Left lobe of liver (tissue), 2 donors: ENCODE measurements at regions not wholly inside any gene's neighbourhood (a gene's known extent, or its start where the extent isn't known, plus 50 kb on each side); places are given as distances from the start of the nearest gene placed in this dataset.
"Not testable (repeated sequence)": the region's sequence is repeated elsewhere in the genome, so short reads cannot be mapped to it uniquely, and the experiment has no call there.

Experiments
- ATAC-seq: fragments of 200-7000 bp; cut with Tn5 transposase; one replicate; pipeline ENCODE4 v1.9.1; 2020; ENCODE audit warnings: mild to moderate bottlenecking, moderate library complexity
- DNase-seq: peaks from one replicate; pipeline ENCODE4 v3.0.0-alpha.2; 2020; ENCODE audit warnings: low spot score
- donor health status: DM: no; HTN: no; CAD: no; lungs with moderate emphysema.
- donor health status: DM: no; HTN: yes; CAD: no.

DNA sequence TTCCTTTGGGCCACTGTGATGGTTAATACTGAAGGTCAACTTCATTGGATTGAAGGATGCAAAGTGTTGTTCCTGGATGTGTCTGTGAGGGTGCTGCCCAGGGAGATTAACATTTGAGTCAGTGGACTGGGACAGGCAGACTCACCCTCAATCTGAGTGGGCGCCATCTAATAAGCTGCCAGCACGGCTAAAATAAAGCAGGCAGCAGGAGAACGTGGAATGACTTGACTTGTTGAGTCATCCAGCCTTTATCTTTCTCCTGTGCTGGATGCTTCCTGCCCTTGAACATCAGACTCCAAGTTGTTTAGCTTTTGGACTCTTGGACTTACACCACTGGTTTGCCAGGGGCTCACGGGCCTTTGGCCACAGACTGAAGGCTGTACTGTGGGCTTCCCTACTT lies 1046.9 kb downstream of the TYW1 start:
- no peak for ATAC-seq

GRCh38 chr7:68050627-68051026 lies 1054.0 kb downstream of the TYW1 start:
- DNase-seq, result peak; percentile 49
- ATAC-seq, result peak; percentile 64

More for the DNA sequence above, 1046.9 kb downstream of the TYW1 start:
- DNase-seq, result no peak

DNA sequence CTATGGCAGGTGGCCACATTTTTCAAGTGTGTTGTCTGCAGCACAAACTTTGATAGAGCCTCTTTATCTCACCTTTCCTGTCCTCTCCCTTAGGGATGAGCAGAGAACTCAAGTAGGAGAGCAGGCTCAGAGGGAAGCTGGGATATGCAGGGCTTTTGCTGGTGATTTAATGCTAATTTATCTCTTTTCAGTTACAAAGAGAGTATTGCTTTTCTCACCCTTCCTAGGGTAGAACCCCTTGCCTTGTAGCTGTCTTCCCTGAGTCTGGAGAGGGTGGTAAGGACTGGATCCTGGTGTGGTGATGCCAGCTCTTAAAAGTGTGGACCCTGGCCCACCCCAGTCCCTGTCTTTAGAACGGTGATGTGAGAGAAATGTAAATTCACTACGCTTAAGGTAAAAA lies 1061.4 kb downstream of the TYW1 start:
- ATAC-seq (no peak), DNase-seq (no peak)

GRCh38 chr7:68063171-68063570 lies 1066.5 kb downstream of the TYW1 start:
- ATAC-seq (peak; percentile 67), DNase-seq (no peak)

DNA sequence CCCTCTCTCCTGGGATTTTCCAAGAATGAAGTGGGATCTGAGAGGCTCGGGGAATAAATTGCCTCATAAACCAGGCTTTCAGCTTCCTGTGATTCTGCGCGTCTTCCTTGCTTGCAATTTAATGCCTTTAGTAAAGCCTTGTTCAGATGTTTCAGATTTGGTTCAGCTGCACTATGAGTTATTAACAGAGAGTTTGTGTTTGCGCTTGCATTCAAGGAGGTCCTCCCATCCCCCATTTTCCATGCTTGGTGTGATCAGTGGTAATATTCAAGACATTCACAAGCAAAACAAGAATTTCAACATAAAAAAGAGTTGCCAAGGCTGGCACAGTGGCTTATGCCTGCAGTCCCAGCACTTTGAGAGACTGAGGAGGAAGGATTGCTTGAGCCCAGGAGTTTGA lies 1068.9 kb downstream of the TYW1 start:
- ATAC-seq (no peak), DNase-seq (no peak)

DNA sequence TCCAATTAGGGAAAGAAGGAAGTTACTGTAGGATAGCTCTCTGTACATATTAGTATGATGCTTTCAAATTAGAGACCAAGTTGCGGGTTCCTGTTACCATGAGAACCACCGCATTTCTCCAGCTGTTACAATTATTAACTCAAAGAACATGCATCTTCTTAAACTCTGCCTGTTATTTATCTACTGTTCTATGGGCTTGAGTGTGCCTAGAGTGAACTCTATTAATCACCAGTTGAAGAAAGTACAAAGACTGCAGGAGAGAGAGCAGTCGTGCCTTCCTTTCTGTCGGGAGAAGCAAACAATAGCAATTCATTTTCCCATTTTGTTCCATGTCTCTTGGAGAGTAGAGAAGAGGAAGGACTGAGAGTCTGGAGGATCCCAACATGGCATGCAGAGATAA lies 1071.2 kb downstream of the TYW1 start:
- DNase-seq, result no peak

DNA sequence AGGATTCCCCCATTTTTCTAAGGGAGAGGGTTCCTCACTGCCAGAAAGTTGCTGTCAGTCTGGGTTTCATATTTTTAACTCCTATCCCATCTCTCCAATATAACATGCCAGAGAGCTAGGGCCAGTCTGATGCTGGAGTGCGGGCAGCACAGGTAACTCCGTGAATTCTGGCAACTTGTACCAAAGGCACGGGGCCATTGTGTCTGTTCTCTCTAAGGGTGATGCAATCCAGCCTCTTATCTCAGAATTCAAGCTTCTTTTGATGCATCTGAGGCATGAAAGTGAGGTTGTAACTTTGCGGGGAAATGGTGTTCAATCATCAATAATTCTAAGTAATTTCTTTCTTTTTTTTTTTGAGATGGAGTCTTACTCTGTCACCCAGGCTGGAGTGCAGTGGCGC lies 1074.4 kb downstream of the TYW1 start:
- no peak for DNase-seq
- peak; percentile 24 for ATAC-seq

More for the DNA sequence above, 1071.2 kb downstream of the TYW1 start:
- no peak for ATAC-seq

- ATAC-seq (no peak), DNase-seq (no peak)
Observed at GRCh38 chr7:68073701-68074100, 1077.1 kb downstream of the TYW1 start.

DNA sequence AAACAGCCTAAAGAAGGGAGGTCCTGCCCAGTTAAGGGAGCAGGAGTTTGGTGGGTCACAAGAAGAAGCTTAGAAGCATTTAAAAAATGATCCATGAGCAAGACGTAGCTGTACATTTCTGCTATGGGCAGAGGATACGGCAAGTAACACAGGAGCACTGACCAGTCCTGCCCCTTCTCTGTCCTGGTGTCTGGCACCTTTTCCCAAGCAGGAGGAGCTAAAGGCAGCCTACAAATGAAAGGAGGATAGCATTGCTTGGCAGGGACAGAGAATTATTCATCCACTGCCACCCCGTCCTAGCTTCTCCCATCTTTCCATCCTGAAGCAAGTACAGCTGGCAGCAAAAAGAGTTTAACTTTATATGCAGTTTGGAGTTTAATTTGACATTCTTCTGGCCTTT lies 1077.6 kb downstream of the TYW1 start:
- no peak for ATAC-seq
- no peak for DNase-seq

DNA sequence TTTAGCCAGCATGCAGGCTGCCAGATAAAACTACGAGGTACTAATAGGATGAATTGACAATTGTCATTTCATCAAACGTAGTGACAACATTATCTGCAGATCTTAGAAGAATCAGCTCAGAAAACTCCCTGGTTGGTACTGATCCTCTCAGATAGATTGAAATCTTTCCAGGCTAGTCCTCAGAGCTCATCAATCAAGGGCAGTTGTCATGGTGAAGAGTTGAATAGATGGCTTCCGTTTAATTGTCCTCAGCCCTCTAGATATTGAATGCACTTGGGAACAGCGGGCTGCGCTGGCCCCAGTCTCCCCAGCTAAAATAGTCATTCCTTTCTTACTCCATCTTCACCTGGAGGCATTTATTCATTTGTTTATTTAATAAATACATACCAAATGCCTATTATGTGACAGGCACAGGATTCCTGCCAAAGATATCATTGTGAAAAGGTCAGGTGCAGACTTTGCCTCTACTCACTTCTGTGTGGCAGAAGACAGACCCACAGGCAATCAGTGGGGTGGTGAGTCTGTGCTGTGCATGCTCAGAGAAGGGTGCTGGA lies 1081.6 kb downstream of the TYW1 start:
- ATAC-seq, result no peak
- DNase-seq, result no peak

DNA sequence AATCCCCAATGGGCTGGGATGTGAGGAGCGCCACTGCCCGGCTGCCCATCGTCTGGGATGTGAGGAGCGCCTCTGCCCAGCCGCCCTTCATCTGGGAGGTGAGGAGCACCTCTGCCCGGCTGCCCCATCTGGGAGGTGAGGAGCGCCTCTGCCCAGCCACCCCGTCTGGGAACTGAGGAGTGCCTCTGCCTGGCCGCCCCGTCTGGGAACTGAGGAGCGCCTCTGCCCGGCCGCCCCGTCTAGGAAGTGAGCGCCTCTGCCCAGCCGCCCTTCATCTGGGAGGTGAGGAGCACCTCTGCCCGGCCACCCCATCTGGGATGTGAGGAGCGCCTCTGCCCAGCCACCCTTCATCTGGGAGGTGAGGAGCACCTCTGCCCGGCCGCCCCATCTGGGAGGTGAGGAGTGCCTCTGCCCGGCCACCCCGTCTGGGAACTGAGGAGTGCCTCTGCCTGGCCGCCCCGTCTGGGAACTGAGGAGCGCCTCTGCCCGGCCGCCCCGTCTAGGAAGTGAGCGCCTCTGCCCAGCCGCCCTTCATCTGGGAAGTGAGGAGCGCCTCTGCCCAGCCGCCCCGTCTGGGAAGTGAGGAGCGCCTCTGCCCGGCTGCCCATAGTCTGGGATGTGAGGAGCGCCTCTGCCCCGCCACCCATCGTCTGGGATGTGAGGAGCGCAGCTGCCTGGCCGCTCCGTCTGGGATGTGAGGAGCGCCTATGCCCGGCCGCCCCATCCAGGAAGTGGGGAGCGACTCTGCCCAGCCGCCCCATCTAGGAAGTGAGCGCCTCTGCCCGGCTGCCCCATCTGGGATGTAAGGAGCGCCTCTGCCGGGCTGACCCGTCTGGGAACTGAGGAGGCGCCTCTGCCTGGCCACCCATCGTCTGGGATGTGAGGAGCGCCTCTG lies 1085.7 kb downstream of the TYW1 start:
- ATAC-seq, DNase-seq: not testable (repeated sequence)

- DNase-seq, ATAC-seq: not testable (repeated sequence)
Observed at GRCh38 chr7:68082961-68083657, 1086.5 kb downstream of the TYW1 start.

DNA sequence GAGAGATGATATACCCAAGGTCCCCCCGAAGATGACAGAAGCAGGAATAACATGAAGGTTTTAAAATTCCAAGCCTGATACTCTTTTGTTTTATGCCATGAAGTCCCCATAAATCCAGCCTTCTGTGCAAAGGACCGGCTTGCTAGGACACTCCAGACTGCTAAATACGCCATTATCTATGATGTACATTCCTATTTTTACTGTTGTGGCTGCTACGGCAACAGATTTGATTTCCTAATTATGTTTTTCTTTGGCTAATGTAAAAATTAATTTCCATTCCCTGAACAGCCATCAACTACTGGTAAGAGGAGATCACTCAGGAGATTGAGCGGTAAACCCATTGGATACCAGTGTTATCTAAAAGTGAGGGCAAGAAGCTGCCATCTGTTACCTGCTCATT lies 1090.8 kb downstream of the TYW1 start:
- ATAC-seq (no peak), DNase-seq (no peak)

- ATAC-seq, result no peak
- DNase-seq, result no peak
Observed at GRCh38 chr7:68088879-68089278, 1092.2 kb downstream of the TYW1 start.

DNA sequence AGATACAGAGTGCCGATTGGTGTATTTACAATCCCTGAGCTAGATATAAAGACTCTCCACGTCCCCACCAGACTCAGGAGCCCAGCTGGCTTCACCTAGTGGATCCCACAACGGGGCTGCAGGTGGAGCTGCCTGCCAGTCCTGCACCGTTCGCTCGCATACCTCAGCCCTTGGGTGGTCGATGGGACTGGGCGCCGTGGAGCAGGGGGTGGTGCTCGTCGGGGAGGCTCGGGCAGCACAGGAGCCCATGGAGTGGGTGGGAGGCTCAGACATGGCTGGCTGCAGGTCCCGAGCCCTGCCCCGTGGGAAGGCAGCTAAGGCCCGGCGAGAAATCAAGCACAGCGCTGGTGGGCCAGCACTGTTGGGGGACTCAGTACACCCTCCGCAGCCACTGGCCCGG lies 1093.6 kb downstream of the TYW1 start:
- not testable (repeated sequence) for ATAC-seq, DNase-seq

- ATAC-seq, result no peak
- DNase-seq, result no peak
Observed at GRCh38 chr7:68103319-68103718, 1106.7 kb downstream of the TYW1 start.

GRCh38 chr7:68107261-68107660 lies 1110.6 kb downstream of the TYW1 start:
- ATAC-seq (peak; percentile 39), DNase-seq (no peak)

DNA sequence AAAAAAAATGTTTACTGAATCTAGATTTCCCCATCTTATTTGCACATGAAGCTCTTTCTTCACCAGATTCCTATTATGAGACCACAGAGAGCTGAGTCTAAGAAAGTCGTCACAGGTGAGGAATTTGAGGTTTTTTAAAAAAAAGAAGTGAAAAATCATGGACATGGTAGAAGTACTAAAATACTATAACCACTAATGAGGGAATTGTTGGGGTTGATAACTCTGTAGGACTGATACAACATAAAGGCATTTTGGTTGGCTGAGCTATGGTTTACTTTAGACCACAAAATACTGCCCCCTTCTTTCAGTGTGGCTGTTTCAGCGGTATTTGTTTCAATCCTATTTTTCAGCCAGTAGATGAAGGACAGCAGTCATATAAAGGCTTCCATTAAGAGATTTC lies 1111.3 kb downstream of the TYW1 start:
- DNase-seq (no peak), ATAC-seq (no peak)

DNA sequence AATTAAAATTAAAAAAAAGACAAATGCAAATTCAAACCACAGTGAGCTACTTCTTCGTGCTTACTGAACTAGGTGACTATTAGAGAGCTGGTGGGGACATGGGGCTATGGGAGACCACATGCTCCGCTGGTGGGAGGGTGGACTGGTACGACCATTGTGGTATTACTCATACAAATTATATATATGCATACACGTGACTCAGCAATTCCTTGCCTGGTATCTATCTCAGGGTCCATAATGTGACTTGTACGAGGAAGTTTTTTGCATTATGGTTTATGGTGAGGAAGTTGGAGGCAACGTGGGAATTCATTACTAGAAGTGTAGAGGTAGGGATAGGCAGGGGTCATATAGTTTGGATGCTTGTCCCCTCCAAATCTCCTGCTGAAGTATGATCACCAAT lies 1112.7 kb downstream of the TYW1 start:
- DNase-seq (no peak), ATAC-seq (no peak)

GRCh38 chr7:68119411-68119810 lies 1122.8 kb downstream of the TYW1 start:
- ATAC-seq, result no peak

GRCh38 chr7:68121056-68121455 lies 1124.4 kb downstream of the TYW1 start:
- DNase-seq, result no peak
- ATAC-seq, result no peak

More at GRCh38 chr7:68119411-68119810, 1122.8 kb downstream of the TYW1 start:
- DNase-seq, result no peak

DNA sequence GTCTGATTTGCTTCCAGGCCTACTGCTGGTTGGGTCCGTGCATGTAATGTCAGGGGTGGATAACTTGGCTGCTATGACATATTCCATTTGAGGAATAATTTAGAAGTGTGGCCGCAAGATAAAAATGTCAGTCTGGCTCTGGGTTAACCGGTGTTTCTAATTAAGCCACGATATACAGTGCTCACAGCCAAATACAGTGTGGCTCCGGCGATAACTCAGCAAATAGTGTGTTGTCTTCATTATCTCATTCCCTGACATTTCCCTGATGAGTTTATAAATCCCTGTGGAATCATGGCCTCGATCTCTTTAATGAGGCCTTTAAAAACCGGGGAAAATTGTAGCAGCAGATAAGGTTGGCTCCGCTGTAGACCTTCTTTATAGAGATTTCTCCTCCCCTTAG lies 1125.0 kb downstream of the TYW1 start:
- DNase-seq, result no peak

More for the DNA sequence above, 1125.0 kb downstream of the TYW1 start:
- no peak for ATAC-seq
